ENCODE measurements at regions not wholly inside any gene's neighbourhood (a gene's known extent, or its start where the extent isn't known, plus 50 kb on each side); places are given as distances from the start of the nearest gene placed in this dataset.

DNA sequence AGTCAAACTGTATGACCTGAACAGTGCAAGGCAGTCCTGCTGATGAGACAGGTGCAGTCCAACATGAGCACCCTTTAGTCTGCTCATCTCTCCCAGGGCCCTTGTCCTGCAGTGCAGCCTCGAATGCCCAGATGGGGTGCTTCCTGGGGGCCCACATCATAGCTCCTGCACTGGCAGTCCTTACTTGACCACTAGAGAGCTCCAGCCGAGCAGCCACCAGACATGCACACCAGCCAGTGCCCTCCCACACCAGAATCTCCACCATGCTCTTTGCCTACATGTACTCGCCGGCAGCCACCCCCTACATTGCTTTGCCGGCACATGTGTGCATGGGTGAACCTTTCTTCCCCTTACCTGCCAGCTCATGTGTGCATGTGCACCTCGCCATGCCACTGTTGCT, 188.8 kb upstream of the GULP1 start:
- WGBS, 2 experiments (ENCODE audit: low coverage in 1 of 2, low lambda C conversion rate in 2 of 2, missing lambda C conversion rate in 2 of 2), result 56 to 58% methylated on average over 6 of the region's 6 CpGs
- no peak for DNase-seq
- Histone ChIP-seq H3F3A (ENCODE audit: insufficient read depth) (no peaks in the 10 kb centered on the region), H3K36me3 (ENCODE audit: low read depth) (no peaks in the 10 kb centered on the region), H3K9me2 (ENCODE audit: insufficient read depth) (no peaks in the 10 kb centered on the region), H3K4me1 (ENCODE audit: insufficient read depth) (no peaks in the 10 kb centered on the region), H3K27ac (no peak overlapping the region), H4K20me1 (ENCODE audit: insufficient read depth) (no peaks in the 10 kb centered on the region), H3K27me3 (replicated peaks; ENCODE audit: insufficient read depth) (no peaks in the 10 kb centered on the region), H3K4me2 (ENCODE audit: unreplicated experiment) (no peak overlapping the region), H3K9me3 (ENCODE audit: low read depth) (no peaks in the 10 kb centered on the region), H3K4me3 (no peak overlapping the region), H3K9ac (no peak overlapping the region), H2AFZ (no peak overlapping the region), H3K79me2 (ENCODE audit: insufficient read depth) (no peaks in the 10 kb centered on the region)
- TF ChIP-seq EZH2phosphoT487 (IDR thresholded peaks at IDR 0.05; ENCODE audit: insufficient read depth, low read depth) (no peak), EZH2 (IDR thresholded peaks at IDR 0.05; ENCODE audit: insufficient read depth, poor library complexity, severe bottlenecking) (no peak)
- in situ Hi-C loops (cut with MboI), result no loop called here

DNA sequence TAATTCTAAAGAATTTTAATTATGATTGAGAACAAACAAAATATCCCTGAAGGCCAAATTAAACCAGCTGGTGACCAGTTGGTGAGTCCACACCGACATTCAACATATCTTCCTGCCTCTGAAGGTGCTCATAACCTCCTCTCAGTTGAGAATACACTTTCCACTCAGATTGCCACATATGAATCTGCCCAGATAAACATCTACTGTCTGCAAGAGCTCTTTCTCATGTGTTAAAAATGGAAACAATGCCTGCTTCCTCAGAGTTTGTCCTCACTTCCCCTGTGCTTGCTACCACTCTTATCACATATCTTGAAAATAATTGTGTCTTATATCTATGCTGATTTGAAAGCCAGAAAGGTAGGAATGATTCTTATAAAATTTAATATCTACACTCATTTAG, 177.7 kb upstream of the GULP1 start:
- in situ Hi-C loops (cut with MboI), result no loop called here
- Histone ChIP-seq H3K9me3 (ENCODE audit: low read depth) (no peaks in the 10 kb centered on the region), H3K79me2 (ENCODE audit: insufficient read depth) (no peaks in the 10 kb centered on the region), H3K36me3 (ENCODE audit: low read depth) (no peaks in the 10 kb centered on the region), H3K27me3 (replicated peaks; ENCODE audit: insufficient read depth) (no peaks in the 10 kb centered on the region), H4K20me1 (ENCODE audit: insufficient read depth) (no peaks in the 10 kb centered on the region), H3K9me2 (ENCODE audit: insufficient read depth) (no peaks in the 10 kb centered on the region), H3K4me1 (ENCODE audit: insufficient read depth) (peaks cover 14% of the 10 kb centered on the region), H3F3A (ENCODE audit: insufficient read depth) (peaks cover 9% of the 10 kb centered on the region; the same call in 1 of the 2 replicates), H2AFZ (peak overlapping the region; percentile 50), H3K9ac (0 out of 2 replicates have a peak overlapping the region, but pooled peaks have one; percentile 5), H3K4me2 (ENCODE audit: unreplicated experiment) (peak overlapping the region; percentile 56), H3K27ac (peak overlapping the region; percentile 37), H3K4me3 (no peak overlapping the region)
- peak; percentile 69 for DNase-seq
- WGBS, 2 experiments (ENCODE audit: low coverage in 1 of 2, low lambda C conversion rate in 2 of 2, missing lambda C conversion rate in 2 of 2), result 0 to 3% methylated on average over 1 of the region's 1 CpG
- TF ChIP-seq EZH2 (IDR thresholded peaks at IDR 0.05; ENCODE audit: insufficient read depth, poor library complexity, severe bottlenecking) (no peak), EZH2phosphoT487 (IDR thresholded peaks at IDR 0.05; ENCODE audit: insufficient read depth, low read depth) (no peak)

DNA sequence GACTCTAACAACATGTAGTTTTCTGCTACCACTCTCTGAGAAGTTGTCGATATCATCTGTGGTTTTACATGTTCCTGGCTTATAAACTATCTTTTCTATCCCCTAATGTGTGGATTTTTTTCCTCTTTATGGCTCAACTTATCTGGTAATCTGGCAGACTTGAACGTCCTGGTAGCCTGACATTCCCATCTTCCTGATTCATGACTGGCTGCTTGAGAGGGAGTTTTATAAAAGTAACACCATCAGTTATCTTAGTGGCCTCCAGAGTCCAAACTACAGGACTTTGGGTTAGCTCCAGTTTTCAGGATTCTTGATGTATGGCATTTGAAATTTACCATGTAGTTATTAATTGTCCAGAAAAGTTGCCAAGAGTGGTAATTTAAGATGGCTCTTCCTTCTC, 174.0 kb upstream of the GULP1 start:
- peaks cover 14% of the 10 kb centered on the region for H3K4me1 ChIP-seq (ENCODE audit: insufficient read depth)
- H3K9me2 ChIP-seq (ENCODE audit: insufficient read depth), result no peaks in the 10 kb centered on the region
- no peak for DNase-seq
- TF ChIP-seq EZH2phosphoT487 (IDR thresholded peaks at IDR 0.05; ENCODE audit: insufficient read depth, low read depth) (no peak), EZH2 (IDR thresholded peaks at IDR 0.05; ENCODE audit: insufficient read depth, poor library complexity, severe bottlenecking) (no peak)
- H3K79me2 ChIP-seq (ENCODE audit: insufficient read depth), result no peaks in the 10 kb centered on the region
- no peak overlapping the region for H3K9ac ChIP-seq
- H4K20me1 ChIP-seq (ENCODE audit: insufficient read depth), result no peaks in the 10 kb centered on the region
- H3F3A ChIP-seq (ENCODE audit: insufficient read depth), result peaks cover 9% of the 10 kb centered on the region; the same call in 1 of the 2 replicates
- H3K4me2 ChIP-seq (ENCODE audit: unreplicated experiment), result no peak overlapping the region
- WGBS, 2 experiments (ENCODE audit: low coverage in 1 of 2, low lambda C conversion rate in 2 of 2, missing lambda C conversion rate in 2 of 2), result 51 to 56% methylated on average over 2 of the region's 2 CpGs
- H3K27ac ChIP-seq, result no peak overlapping the region
- no peaks in the 10 kb centered on the region for H3K27me3 ChIP-seq (replicated peaks; ENCODE audit: insufficient read depth)
- H3K4me3 ChIP-seq, result no peak overlapping the region
- H3K36me3 ChIP-seq (ENCODE audit: low read depth), result no peaks in the 10 kb centered on the region
- 0 out of 2 replicates have a peak overlapping the region, but pooled peaks have one; percentile 10 for H2AFZ ChIP-seq
- no peaks in the 10 kb centered on the region for H3K9me3 ChIP-seq (ENCODE audit: low read depth)
- in situ Hi-C loops (cut with MboI), result no loop called here

DNA sequence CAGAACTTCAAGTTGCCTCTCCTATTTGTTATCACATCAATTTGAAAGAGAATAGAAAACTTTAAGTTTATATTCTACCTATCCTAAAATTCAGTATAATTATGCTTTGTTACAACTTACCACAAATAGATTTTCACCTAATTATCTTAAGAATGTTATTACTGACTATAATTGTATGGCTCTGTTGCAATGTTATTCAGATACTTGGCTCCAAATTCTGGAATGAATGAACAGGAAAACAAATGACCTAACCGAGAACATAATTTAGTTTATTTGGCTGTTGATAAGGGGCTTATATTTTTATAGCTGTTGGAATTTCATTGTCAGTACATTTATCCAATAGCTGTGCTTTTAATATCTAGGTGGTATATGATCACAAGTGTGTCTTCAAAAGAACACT, 173.2 kb upstream of the GULP1 start:
- DNase-seq, result no peak
- Histone ChIP-seq H3K36me3 (ENCODE audit: low read depth) (no peaks in the 10 kb centered on the region), H3K9me2 (ENCODE audit: insufficient read depth) (no peaks in the 10 kb centered on the region), H3K9ac (no peak overlapping the region), H4K20me1 (ENCODE audit: insufficient read depth) (no peaks in the 10 kb centered on the region), H3K9me3 (ENCODE audit: low read depth) (no peaks in the 10 kb centered on the region), H3K27ac (no peak overlapping the region), H2AFZ (no peak overlapping the region), H3K27me3 (replicated peaks; ENCODE audit: insufficient read depth) (no peaks in the 10 kb centered on the region), H3K4me3 (no peak overlapping the region), H3K4me2 (ENCODE audit: unreplicated experiment) (no peak overlapping the region), H3K4me1 (ENCODE audit: insufficient read depth) (peaks cover 10% of the 10 kb centered on the region), H3F3A (ENCODE audit: insufficient read depth) (peaks cover 5% of the 10 kb centered on the region; the same call in 1 of the 2 replicates), H3K79me2 (ENCODE audit: insufficient read depth) (no peaks in the 10 kb centered on the region)
- TF ChIP-seq EZH2phosphoT487 (IDR thresholded peaks at IDR 0.05; ENCODE audit: insufficient read depth, low read depth), result no peak
- TF ChIP-seq EZH2 (IDR thresholded peaks at IDR 0.05; ENCODE audit: insufficient read depth, poor library complexity, severe bottlenecking), result no peak
- in situ Hi-C loops (cut with MboI), result no loop called here
- 6 to 7% methylated on average over 1 of the region's 1 CpG for WGBS, 2 experiments (ENCODE audit: low coverage in 1 of 2, low lambda C conversion rate in 2 of 2, missing lambda C conversion rate in 2 of 2)

All from GM23248 (cell line).